Stimulated activated CD4-positive, alpha-beta T cell treated with anti-CD3 and anti-CD28 coated beads, TNF-alpha, amount 100 ng/mL, for 1 hour (primary cell): ENCODE measurements at regions not wholly inside any gene's neighbourhood (a gene's known extent, or its start where the extent isn't known, plus 50 kb on each side); places are given as distances from the start of the nearest gene placed in this dataset.

ENCODE experiments used
- DNase-seq, 3 donors: peaks; one replicate each; pipeline ENCODE4 v3.0.0-alpha.2; 2020; ENCODE audit warnings: low read depth in 3 of 3, low spot score in 1 of 3

- DNase-seq, result no peak
These were observed 94.7 kb upstream of the CWC22 start for GRCh38 chr2:180101846-180102245.

GRCh38 chr2:180099308-180099707 lies 92.2 kb upstream of the CWC22 start:
- DNase-seq, result no peak

GRCh38 chr2:180085144-180085543 lies 78.0 kb upstream of the CWC22 start:
- DNase-seq, result no peak

DNA sequence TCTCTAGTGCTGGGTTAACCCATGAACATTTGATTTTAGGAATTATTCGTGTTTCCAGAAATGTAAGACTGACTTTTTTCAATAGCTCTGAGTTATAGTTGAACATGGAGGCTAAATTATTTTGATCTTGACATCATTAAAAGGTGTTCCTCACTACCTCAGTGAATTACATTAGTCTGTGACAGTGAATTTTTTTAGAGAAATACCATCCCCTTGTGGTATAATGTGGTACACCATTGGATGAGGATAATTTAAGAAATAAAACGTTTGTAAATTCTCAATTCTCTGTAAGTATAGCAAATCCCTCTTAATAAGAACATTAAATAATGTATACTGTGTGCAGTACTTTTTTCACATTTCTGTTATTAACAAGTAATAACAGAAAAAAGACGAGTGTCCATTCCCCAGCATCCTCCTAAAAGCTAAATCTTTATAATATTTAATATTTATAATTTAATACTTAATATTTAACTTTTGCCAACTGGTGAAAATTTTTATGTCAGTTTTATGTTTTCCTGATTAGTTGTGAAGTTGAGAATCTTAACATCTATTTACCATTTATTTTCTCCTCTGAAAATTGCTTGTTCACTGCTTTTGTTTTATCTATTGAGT lies 70.3 kb upstream of the CWC22 start:
- no peak for DNase-seq

DNA sequence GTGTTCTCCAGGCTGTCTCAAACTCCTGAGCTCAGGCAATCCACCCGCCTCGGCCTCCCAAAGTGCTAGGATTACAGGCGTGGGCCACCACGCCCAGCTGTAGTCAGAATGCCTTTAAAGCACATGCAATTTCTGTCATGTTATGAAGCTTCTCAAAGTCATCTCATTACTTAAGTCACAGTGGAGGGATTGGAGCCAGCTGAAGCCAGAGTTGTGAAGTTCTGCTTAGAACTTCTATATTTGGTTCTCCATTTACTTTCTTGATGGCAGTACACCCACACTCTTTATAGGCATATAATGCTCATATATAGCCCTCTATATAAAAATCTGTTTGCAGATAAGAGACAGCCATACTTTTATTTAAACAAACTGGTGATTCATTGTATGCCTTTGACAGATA lies 68.8 kb upstream of the CWC22 start:
- DNase-seq, result no peak

GRCh38 chr2:180071797-180072196 lies 64.7 kb upstream of the CWC22 start:
- DNase-seq, result no peak

DNA sequence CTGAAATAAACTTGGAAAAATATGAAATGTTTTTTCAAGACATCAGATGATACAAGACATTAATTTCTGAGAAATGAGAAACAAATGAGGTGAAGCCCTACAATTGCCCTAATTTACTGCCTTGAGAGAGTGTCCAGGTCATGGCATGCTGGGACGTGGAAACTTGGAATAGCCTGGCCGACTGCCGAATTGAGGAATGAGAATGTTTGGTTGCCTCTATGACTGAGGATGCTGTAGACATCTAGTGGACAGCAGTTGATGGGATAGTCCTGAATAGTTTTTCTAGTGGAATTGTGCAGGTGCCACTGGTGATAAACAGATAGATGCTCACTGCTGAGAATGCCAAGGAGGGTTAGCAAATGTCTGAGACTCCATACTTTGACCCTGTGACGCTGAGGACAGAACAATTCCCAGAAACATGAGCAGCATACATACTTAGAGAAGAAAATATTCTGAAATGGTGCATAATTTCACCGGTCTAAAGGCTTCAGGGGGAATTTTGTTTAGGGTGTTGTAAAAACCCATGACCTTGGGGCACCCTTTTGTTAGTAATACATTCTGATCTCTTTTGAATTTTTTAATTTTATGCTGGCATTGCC lies 56.5 kb upstream of the CWC22 start:
- DNase-seq, result no peak

- no peak for DNase-seq
These were observed 55.1 kb upstream of the CWC22 start for GRCh38 chr2:180062178-180062577.

GRCh38 chr2:180061546-180061945 lies 54.4 kb upstream of the CWC22 start:
- DNase-seq, result no peak

DNA sequence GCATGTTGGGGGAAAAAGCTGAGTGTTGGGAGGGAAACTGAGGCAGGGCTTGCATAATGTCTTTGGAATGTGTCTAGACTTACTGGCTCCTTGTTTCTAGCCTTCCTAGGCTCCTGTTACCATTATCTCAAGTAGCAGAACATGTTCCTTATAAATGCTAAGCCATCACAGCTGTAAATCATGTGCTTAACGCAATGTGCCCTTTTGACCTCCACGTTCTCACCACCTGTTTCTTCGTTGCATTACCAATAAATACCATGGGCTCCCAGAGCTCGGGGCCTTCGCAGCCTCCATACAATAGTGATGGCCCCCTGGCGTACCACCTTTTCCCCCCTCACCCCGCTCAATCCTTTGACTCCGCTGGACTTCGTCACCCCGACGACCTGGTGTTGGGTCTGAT lies 54.0 kb upstream of the CWC22 start:
- DNase-seq, result no peak

DNA sequence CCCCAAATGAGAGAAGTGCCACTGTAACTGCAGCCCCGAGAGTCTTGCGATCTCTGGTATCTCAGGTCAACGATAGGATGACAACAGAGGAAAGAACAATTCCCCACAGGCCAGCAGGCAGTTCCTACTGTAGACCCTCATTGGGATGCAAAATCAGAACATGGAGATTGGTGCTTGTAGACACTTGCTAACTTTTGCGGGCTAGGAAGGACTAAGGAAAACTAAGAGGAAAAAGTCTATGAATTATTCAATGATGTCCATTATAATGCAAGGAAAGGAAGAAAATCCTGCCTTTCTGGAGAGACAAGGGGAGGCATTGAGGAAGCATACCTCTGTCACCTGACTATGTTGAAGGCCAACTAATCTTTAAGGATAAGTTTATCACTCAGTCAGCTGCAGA lies 51.9 kb upstream of the CWC22 start:
- no peak for DNase-seq

DNA sequence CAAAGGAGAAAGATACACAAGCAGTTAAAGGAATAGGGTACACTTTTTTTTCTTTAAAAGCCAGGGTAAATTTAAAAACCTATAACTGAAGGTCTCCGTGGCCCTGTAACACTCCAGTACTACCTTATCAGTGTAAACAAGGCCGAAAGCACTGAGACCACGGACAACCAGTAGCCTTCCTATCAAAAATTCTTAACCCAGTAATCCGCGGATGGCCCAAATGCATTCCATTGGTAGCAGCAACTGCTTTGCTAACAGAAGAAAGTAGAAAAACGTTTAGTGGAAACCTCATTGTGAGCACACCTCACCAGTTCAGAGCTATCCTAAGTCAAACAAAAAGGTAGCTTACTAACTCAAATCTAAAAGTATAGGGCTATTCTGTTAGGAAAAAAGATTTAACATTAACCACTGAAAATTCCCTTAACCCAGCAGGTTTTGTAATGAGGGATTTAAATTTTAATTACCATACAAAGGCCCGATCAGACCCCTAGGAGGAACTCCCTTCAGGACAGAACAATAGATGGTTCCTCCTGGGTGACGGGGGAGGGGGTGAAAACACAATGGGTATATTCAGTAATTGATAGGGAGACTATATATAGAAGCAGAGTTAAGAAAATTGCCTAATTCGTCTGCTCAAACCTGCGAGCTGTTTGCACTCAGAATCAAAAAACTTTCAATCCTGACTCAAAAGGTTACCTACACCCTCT lies 50.8 kb upstream of the CWC22 start:
- no peak for DNase-seq
